ENCODE measurements at regions not wholly inside any gene's neighbourhood (a gene's known extent, or its start where the extent isn't known, plus 50 kb on each side); places are given as distances from the start of the nearest gene placed in this dataset.

- TF ChIP-seq HMG20B (CRISPR knock-in tag; IDR thresholded peaks at IDR 0.05) (no peak), PKNOX1 (IDR thresholded peaks at IDR 0.05) (no peak), CXXC5 (CRISPR knock-in tag; IDR thresholded peaks at IDR 0.05) (no peak), ZNF143 (CRISPR knock-in tag; IDR thresholded peaks at IDR 0.05) (no peak)
Observed at GRCh38 chr13:109918179-109918711, 131.9 kb upstream of the IRS2 start (continued).

- POLR2A ChIA-PET: no interaction called here
- CTCF ChIA-PET (ENCODE audit: low intra/inter-chr PET ratio): no interaction called here
- H3K4me3 ChIP-seq: no peak overlapping the region
- H3K9me1 ChIP-seq (ENCODE audit: control insufficient read depth, insufficient read depth, low read length): no peaks in the 10 kb centered on the region
- ATAC-seq: no peak
- no peak overlapping the region for H2AFZ ChIP-seq (ENCODE audit: low read depth, low read length)
- no peak for FAIRE-seq
- H3K4me2 ChIP-seq (ENCODE audit: insufficient read depth, low read length): no peak overlapping the region
- no TSS peak for BruUV-seq (replicated peaks)
- no peaks in the 10 kb centered on the region for H3K9me3 ChIP-seq (replicated peaks; ENCODE audit: control insufficient read depth, insufficient read depth, low read depth, low read length)
- DNase-seq (ENCODE audit: extremely low read depth in 1 of 4, low spot score in 3 of 4): no peak
- H3K9ac ChIP-seq (ENCODE audit: insufficient read depth in 1 of 2, low read depth in 2 of 2, low read length in 2 of 2): no peak overlapping the region
- H3K36me3 ChIP-seq (ENCODE audit: control insufficient read depth, insufficient read depth, low read length): no peaks in the 10 kb centered on the region
- 0% methylated on average over 1 of the region's 1 CpG for WGBS (ENCODE audit: insufficient coverage, low coverage, missing lambda C conversion rate)
- in situ Hi-C loops (cut with MboI) (no loop called here), intact Hi-C loops (cut with micrococcal nuclease) (no loop called here)
- no peak overlapping the region for H3K27ac ChIP-seq (ENCODE audit: extremely low read depth, low read depth, low read length)
- H3K4me1 ChIP-seq (replicated peaks in 1 of 2; ENCODE audit: control insufficient read depth in 2 of 2, insufficient read depth in 2 of 2, low read length in 2 of 2): no peaks in the 10 kb centered on the region; a peak in 1 of 5 replicates
- no peaks in the 10 kb centered on the region for H4K20me1 ChIP-seq (replicated peaks; ENCODE audit: control insufficient read depth, insufficient read depth, low read length)
- peaks cover 3 to 10% of the 10 kb centered on the region in 2 experiments; a peak in 1 of 5 replicates for H3K27me3 ChIP-seq (ENCODE audit: control insufficient read depth in 2 of 2, insufficient read depth in 2 of 2, low read length in 2 of 2)
- H3K79me2 ChIP-seq (ENCODE audit: control insufficient read depth, insufficient read depth, low read length): no peaks in the 10 kb centered on the region
- TF ChIP-seq PBX2 (CRISPR knock-in tag; IDR thresholded peaks at IDR 0.05; ENCODE audit: low read depth) (no peak), PBX2 (tag; conservative IDR thresholded peaks at IDR 0.05; ENCODE audit: low read depth) (no peak), THRB (CRISPR knock-in tag; conservative IDR thresholded peaks at IDR 0.05) (no peak), NELFE (IDR thresholded peaks at IDR 0.05; ENCODE audit: insufficient read depth, insufficient read length) (no peak), STAT5A (IDR thresholded peaks at IDR 0.05; ENCODE audit: borderline replicate concordance, low read length) (no peak), E2F8 (IDR thresholded peaks at IDR 0.05; ENCODE audit: low read depth, partially characterized antibody) (no peak), DNMT1 (IDR thresholded peaks at IDR 0.05) (no peak), ZNF76 (CRISPR knock-in tag; IDR thresholded peaks at IDR 0.05; ENCODE audit: borderline replicate concordance) (no peak), BHLHE40 (IDR thresholded peaks at IDR 0.05; ENCODE audit: low read length) (no peak), BRF1 (IDR thresholded peaks at IDR 0.05; ENCODE audit: borderline replicate concordance, extremely low read depth, insufficient read length) (no peak), TAL1 (IDR thresholded peaks at IDR 0.05) (no peak)
Observed at GRCh38 chr13:109917422-109917821, 131.0 kb upstream of the IRS2 start.
